DMS 273 (cell line): ENCODE measurements at regions not wholly inside any gene's neighbourhood (a gene's known extent, or its start where the extent isn't known, plus 50 kb on each side); places are given as distances from the start of the nearest gene placed in this dataset.
"Not testable (repeated sequence)": the region's sequence is repeated elsewhere in the genome, so short reads cannot be mapped to it uniquely, and the experiment has no call there.

Source experiments
- DNase-seq: peaks from one replicate; lab custom pipeline; 2025; ENCODE audit not compliant: unreplicated experiment; lab: John Stamatoyannopoulos, UW

DNA sequence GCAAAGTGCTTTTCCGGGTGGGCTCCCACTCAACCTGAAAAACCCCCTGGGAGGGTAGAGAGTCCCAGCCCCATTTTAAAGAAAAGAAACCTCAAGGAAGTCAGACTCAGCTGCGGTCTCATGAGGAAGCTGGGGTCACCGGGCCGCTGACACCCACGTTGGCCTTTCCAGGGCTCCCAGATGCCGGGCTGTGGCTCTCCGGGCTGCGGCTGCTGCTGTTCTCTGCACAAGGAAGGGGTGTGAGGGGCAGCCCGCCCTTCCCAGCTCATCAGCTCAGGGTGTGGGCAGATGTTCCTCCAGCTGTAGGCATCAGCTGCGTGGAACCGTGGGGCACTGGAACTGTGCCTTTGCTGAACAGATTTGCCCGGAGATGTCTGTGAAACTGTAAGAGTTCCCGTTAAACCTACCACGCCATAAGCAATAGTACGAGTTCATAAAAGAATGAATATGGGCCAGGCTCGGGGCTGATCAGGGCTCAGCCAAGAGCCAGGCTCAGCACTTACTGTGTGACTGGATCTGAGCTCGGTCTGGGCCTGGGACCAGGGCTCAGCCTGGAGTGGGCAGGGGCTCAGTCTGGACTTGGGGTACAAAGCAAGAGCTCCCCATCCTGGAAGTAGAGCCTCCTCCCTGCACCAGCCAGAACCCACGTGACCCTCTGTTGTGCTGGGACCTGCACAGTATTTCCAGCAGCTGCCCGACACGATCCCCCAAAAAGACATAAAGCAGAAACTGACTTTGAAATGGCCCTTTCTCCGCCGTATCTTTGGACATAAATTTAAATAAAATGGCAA lies 130.2 kb upstream of the PPP1R26 start:
- no peak for DNase-seq

DNA sequence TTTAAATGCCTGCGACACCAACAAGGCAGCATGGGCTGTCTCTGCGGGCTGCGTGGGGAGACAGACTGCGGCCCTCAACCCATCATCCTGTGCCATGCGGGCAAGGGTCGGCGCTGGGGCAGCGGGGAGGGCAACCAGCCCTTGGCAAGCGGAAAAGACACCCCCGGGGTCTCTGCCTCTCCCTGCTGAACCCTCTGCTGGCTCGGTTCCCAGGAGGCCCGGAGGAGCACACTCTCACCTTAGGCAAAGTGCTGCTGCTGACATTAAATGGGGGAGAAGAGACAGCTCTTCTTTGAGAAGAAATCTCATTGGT lies 129.6 kb upstream of the PPP1R26 start:
- no peak for DNase-seq

DNA sequence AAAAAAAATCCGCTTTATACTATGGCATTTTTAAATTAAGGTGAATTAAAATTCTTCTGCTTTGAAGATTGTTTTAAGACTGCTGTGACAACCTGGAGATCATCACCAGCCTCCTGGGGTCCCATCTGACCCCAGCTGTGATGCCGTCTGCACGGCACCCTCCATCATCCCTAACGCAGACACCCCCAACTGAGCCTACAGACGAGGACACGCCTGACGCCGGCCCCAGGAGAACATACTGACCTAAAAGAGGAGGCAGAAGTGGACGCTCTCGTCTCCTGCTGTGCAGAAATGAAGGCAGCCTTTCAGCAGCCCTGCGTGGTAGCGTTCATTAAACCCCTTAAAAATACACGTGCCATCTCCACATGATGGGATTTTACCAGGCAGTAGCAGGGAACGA lies 125.6 kb upstream of the PPP1R26 start:
- no peak for DNase-seq

DNA sequence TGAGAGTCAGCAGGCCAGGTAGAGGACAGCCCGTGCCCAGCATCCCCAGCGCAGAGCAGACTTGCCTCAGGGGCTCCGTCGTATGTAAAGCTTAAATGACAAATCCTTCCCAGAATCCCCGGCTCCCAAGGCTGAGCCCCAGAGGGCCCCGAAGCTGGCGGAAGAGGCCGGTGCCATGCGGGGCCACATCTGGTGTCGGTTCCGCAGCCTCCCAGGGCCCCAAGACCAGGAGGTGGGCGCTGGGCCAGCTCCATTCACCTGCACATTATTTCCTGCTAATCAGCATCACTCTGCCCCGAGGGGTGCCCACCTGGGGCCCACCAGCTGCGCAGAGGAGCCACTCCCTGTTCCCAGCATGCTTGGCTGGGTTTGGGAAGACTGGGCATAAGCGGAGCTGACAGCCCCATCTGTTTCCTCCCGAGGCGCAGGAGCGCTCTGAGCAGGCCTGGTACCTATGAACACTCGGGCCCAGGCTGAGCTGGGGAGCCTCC lies 124.0 kb upstream of the PPP1R26 start:
- DNase-seq: peak; percentile 84

DNA sequence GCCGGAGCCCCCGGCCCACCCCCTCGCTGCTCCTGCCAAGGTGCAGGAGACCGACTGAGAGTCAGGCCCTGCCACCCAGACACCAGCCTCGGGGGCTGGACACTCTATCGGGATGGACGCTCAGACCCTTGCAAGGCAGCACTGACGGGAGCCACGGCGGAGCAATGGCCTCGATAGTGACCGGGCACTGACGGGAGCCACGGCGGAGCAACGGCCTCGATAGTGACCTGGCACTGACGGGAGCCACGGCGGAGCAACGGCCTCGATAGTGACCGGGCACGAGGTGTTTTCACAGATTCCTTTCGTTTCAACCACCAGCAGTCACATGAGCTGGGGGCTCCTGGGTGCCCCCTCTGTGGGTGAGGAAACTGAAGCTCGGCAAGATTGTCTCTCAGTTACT lies 123.6 kb upstream of the PPP1R26 start:
- DNase-seq: no peak

DNA sequence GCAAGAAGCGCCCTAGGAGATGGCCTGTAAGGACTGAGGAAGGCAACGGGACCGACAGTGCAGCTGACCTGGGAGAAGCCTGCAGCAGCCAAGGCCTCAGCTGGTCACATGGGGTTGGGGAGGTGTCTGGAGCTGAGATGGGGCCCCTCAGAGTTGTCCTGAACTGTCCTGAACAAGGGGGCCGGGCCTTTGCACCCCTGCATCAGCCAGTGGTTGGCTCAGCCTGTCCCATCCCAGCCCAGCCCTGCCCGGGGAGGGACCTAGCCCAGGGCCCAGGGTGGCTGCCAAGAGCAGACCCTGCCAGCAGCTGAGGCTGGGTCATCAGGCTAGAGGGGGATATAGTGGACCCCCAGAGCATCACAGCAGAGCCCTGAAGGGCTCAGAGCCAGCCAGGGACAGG lies 122.8 kb upstream of the PPP1R26 start:
- no peak for DNase-seq

DNA sequence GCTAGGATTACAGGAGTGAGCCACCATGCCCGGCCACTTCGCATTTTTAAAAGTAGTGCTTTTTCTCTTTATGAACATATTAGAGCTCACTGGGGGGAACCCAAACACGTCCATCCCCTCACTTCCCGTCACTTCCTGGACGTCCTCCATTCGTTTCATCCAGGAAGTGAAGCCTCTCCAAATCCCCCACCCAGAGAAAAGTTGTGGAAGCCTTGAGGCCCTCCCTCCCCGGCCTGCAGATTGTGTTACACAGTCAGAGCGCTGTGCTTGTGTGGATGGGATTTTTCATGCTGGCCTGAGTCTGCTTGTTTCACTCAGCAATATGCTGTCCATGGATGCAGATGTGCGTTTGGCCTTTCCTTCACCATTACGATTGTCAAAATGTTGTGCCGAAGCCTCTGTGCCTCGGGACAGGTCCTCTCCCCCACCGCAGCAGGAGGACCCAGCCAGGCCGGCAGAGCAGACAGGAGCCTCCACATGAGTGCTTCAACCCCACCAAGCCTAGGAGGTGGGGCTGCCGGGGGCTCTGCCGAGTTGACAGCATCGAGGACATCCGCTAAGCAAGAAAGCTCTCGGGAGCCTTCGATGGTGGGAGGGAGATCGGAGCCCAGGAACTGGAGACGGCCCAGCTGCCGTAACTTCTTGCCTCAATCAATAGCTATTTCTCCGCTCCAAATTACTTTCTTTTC lies 121.6 kb upstream of the PPP1R26 start:
- DNase-seq: no peak

DNA sequence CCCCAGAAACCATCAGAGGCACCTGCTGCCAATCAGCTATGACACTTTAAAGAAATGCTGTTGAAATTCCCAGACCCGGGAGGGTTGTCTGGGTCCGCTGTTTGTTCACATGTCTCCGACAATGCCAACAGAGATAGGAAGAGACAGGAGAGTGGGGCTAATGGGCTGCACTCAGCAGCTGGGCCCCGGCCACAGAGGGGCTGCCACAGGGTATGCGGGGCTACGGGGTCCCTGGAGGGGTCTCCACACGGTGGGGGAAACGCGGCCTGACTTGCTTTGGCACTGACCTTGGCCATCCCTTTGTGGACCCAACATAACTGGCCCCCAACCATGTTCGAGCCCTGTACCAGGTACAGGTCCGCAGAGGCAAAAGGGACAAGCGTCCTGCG lies 121.0 kb upstream of the PPP1R26 start:
- DNase-seq: no peak

DNA sequence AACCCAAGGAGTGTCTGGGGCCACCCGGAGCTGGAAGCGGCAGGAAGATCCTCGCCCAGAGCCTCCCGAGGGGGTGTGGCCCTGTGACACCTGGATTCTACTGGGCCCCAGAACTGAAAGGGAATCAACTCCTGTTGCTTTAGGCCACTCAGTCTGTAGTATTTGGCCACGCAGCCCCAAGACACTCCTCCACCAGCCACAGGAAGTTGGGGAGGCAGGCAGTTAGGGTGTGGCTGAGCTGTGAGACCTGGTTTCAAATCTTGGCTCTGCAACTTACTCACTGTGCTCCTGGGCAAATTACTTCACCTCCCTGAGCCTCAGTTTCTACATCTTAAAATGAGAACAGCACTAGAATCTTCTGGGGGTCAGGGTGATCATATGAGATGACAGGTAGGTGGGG lies 119.8 kb upstream of the PPP1R26 start:
- no peak for DNase-seq

DNA sequence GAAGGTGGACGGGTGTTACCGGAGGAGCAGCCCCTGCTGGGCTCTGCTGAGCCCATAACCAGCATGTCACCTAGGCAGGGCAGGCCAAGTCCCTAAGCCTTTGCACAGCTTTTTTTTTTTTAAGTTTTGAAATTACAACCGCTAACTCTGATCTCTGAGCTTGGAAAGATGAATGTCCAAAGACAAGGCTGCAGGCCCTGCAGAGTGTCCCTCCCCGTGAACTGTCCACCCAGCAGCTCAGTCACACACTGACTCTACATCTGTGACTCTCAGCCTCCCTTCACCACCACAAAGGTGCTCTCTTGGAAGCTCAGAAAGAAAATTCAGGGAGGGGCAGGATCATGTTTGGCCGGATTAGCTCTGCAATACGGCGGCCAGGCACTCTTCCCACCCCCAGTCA lies 119.0 kb upstream of the PPP1R26 start:
- no peak for DNase-seq

DNA sequence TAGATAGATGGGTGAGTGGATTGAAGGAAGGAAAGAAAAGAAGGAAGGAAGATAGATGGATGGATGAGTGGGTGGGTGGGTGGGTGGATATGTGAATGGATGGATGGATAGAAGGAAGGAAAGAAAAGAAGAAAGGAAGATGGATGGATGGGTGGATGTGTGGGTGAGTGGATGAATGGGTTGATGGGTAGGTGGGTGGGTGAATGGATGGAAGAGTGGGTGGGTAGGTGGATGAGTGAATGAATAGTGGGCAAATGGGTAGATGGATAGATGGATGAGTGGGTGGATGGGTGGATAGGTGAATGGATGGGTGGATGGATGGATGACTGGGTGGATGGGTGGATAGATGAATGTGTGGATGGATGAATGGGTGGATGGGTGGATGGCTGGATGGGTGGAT lies 117.9 kb upstream of the PPP1R26 start:
- DNase-seq: not testable (repeated sequence)

DNA sequence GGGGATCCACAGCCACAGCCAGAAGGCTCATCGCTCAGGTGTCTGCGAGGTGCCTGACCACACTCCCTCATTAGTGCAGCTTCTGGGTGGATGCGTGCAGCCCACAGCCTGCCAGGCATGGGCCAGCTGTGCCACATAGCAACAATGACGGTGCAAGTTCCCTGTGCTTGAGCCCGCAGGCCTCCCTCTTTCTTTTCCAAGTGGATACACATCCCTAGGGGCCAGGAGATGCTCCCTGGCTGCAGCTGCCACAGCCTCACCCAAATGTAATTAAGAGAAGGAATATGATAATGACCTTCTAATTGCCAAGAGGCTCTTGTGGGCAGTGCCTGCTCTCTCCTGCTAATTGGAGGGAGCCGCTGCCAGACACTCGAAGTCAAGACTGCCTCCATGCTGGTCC lies 116.0 kb upstream of the PPP1R26 start:
- peak; percentile 64 for DNase-seq

DNA sequence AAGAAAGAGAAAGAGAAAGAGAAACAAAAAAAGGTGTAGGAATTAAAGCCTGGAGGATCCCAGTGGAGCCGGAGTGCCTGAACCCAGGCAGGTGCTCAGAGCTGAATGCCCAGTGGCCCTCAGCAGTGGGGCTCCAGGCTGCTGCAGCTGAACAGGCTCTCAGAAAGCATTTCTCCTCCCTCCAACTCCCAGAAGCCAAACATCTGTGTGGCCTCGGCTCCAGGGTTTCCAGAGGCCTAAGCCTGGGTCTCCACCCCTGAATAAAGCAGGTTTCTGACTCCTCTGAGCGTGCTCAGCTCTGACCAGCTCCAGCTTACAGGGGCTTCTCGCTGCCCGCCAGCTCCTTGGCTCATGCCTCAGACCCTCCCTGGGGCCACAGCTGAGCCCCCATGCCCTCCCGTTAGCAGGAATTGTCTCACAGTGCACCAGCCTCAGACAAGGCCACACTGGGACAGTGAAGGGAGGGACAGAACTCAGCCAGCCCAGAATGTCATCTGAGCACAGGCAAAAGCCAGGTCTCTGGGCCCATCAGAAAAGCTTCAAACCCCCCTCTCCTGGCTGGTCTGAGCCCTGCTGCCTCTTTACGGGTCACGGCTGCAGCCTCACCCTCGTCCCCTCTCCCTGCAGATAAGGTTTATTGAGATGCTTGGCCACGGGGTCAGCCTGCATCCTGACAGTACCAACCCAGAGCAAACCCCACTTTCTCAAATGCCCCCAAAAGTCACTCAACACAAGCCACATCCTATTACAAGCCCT lies 114.4 kb upstream of the PPP1R26 start:
- peak; percentile 23 for DNase-seq

DNA sequence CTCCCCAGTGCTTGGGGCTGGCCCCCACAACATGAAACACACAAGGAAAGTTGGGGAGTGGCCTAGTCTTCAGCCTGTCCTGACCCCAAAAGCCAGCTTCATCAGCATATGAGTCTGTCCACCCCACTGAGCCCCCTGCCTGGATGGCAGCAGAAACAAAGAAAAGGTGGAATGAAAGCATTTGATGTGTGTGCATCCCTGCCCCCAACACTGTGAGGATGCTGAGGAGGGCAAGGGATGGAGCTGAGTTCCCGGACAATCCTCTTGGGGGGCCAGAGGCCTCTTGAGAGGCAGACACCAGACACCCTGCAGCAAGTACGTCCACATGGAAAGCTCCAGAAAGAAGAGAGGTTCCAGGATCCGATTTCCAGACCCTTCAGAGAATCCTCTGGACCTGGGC lies 113.5 kb upstream of the PPP1R26 start:
- no peak for DNase-seq

DNA sequence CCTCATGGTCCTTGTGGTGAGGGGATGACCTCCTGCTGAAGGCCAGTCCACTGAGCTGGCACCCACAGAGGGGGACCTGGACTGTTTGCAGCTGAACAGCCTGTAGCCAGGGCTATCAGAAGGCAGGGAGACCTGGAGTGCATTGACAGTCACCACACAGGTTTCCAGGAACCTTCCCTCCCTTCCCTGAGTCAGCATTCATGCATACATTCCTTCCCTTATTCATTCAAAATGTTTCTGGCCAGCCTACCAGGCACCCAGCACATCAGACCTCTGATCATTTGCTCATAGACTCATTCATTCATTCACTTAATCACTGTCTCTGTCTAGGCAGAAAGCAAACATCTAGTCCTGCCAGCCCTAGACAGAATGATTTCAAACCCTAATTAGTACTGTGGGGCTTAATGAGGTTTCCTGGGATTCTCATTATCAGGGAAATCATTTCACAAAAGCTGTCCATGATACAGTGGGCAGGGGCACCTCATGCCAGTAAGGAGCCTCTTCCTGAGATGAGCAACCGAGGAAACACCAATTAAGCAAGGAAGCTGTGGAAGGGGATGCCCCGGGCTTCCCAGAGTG lies 110.1 kb upstream of the PPP1R26 start:
- DNase-seq: no peak

DNA sequence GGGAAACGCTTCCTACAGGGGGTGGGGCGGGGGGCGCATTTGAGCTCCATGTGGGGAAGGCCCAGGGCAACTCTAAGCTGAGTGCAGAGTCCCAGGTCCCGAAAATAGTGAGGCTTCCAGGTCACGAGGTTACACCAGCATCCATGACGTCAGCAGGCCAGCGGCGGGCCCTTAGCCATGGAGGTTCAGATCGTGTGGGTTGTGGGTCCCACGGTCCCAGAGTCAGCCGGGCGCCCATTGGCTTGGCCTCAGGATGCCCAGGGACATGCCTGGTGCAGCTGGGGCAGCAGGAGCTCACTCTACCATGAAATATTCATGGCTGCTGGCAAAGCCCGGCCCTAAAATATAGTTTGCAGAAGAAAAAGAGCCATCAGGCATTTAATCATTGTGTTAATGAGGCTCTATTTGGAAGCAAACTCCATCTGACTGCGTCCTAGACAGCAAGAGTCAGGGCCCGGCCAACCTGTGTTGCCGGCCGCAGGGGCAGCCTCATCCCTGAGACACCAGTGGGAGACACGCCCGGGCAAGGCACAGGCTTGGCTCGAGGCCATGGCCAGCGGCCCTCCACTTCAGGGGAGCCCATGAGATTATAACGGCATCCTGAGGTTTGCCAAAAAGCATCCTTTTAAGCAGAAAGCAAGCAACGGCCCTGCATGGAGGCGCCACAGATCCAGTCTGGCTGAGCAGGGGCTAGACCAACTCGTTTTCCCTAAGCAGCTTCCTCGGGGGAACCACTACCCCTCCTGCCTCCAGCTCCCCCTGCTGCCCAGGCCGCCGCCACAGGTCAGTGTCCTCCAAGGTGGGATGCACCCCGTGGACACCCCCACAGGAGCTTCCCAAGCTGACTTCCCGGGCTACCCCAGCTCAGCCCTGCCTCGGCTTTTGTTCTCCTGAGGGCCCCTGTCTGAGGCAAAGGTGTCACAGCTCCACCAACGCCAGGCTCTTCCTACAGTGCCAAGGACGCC lies 108.9 kb upstream of the PPP1R26 start:
- peak; percentile 43 for DNase-seq

DNA sequence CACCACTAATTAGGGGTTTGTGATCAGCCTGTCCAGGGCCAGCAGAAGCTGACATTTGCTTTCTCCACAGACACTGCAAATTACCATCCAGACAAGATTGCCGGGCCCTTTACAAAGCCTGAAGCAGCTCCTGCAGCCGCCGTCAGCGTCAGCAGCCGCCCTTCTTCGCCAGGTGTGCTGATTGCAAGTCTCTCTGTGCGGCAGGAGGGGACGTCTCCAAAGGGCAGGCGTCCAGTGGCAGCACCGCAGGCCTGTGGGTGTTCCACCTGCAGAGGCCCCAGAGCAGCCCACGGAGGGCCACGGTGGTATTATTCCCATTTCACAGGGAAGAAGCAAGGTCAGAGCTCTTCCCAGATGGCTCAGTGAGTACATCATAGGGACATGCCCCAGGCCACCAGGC lies 108.0 kb upstream of the PPP1R26 start:
- no peak for DNase-seq

DNA sequence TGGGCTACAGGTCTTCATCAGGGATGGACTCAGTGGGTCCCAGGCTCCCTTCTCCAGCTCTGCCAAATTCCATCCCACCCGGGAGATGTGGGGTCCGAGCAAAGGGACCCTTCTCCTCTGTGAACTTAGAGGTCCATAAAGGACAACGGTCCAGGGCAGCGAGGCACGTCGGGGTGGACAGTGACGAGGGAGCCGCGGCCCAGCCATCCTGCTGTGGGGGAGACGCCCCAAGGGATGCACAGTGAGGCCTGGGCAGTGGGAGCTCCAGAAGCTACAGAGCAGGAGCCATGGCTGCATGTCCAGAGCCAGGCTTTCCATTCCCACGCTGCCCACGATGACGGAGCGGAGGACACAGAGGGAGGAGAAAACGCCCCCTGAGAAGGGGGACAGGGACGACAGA lies 107.5 kb upstream of the PPP1R26 start:
- DNase-seq: no peak

DNA sequence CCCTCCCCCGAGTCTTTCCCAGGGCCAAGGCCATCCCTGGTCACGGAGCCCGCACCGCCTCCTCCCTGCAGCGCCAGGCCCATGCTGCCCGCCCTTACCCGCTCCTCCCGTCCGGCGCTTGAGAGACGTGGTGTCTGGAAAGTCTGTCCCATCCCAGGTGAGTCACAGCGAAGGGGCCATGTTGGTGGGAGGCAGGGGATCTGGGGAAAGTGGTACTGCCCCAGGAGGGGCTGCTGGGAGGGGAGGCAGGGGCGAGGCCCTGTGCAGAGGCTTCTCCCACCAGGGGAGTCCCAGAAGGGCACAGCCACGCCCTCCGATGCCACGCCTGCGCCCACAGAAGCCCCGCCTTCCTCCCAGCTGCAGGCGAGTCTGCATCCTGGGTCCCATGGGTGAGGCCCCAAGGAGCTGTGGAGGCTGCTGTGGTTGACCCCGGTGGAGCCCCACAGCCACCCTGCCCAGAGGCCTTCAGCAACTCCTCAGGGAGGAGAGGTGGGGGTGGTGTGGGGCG lies 107.0 kb upstream of the PPP1R26 start:
- DNase-seq: no peak

DNA sequence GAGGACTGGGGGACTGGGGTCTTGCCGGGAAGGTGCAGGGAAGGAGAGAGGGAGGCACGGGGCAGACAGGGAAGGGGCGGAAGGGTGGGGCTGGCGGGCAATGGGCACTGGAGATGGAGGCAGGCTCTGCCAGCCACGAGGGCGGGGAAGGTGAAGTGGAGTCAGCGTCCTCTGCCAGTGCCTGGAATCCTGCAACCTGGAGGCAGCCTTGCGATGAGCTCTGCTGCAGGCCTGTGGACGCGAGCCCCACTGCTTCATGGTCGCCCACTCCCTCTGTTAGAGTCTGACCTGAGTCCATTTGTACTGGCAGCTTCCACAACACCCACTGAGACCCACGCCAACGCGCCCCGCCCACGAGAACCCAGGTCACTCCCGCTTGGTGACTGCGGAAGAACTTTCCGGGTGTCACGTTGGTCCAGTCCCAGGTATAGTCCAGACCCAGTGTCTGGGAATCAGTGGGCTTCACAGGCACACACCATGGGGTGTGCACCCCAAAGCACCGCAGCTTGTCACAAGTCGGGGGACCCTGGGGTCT lies 106.4 kb upstream of the PPP1R26 start:
- no peak for DNase-seq
